ENCODE measurements at regions not wholly inside any gene's neighbourhood (a gene's known extent, or its start where the extent isn't known, plus 50 kb on each side); places are given as distances from the start of the nearest gene placed in this dataset.
A peak's percentile ranks its signal among the peaks of the same experiment; 100 is the strongest.

- peak; percentile 34 for DNase-seq (ENCODE audit: low read depth)
Observed at GRCh38 chr7:41096917-41097316, 606.0 kb downstream of the INHBA start.

- no peak for DNase-seq (ENCODE audit: low read depth)
Observed at GRCh38 chr7:41093141-41093540, 609.7 kb downstream of the INHBA start.

GRCh38 chr7:41085244-41085643 is 617.6 kb downstream of the INHBA start:
- DNase-seq (ENCODE audit: low read depth), result no peak

- no peak for DNase-seq (ENCODE audit: low read depth)
Observed at GRCh38 chr7:41084381-41084780, 618.5 kb downstream of the INHBA start.

- DNase-seq (ENCODE audit: low read depth), result no peak
Observed at GRCh38 chr7:41069635-41070034, 633.3 kb downstream of the INHBA start.

- DNase-seq (ENCODE audit: low read depth), result no peak
Observed at GRCh38 chr7:41067576-41067975, 635.3 kb downstream of the INHBA start.

- DNase-seq (ENCODE audit: low read depth), result no peak
Observed at GRCh38 chr7:41065663-41066062, 637.2 kb downstream of the INHBA start.

- no peak for DNase-seq (ENCODE audit: low read depth)
Observed at GRCh38 chr7:41063116-41063515, 639.8 kb downstream of the INHBA start.

- no peak for DNase-seq (ENCODE audit: low read depth)
Observed at GRCh38 chr7:41060796-41061195, 642.1 kb downstream of the INHBA start.

GRCh38 chr7:41059796-41060195 is 643.1 kb downstream of the INHBA start:
- DNase-seq (ENCODE audit: low read depth), result no peak

GRCh38 chr7:41058986-41059741 is 643.7 kb downstream of the INHBA start:
- no peak for DNase-seq (ENCODE audit: low read depth)

- no peak for DNase-seq (ENCODE audit: low read depth)
Observed at GRCh38 chr7:41054960-41055661, 647.8 kb downstream of the INHBA start.

GRCh38 chr7:41053820-41054219 is 649.1 kb downstream of the INHBA start:
- no peak for DNase-seq (ENCODE audit: low read depth)

- DNase-seq (ENCODE audit: low read depth), result no peak
Observed at GRCh38 chr7:41052736-41053135, 650.2 kb downstream of the INHBA start.

- DNase-seq (ENCODE audit: low read depth), result no peak
Observed at GRCh38 chr7:41052201-41052600, 650.7 kb downstream of the INHBA start.

- no peak for DNase-seq (ENCODE audit: low read depth)
Observed at GRCh38 chr7:41051535-41051934, 651.4 kb downstream of the INHBA start.

GRCh38 chr7:41051062-41051461 is 651.8 kb downstream of the INHBA start:
- no peak for DNase-seq (ENCODE audit: low read depth)

- DNase-seq (ENCODE audit: low read depth), result no peak
Observed at GRCh38 chr7:41048771-41049170, 654.1 kb downstream of the INHBA start.

GRCh38 chr7:41047789-41048191 is 655.1 kb downstream of the INHBA start:
- DNase-seq (ENCODE audit: low read depth), result peak; percentile 47

GRCh38 chr7:41047211-41047610 is 655.7 kb downstream of the INHBA start:
- no peak for DNase-seq (ENCODE audit: low read depth)

- DNase-seq (ENCODE audit: low read depth), result no peak
Observed at GRCh38 chr7:41046776-41047175, 656.1 kb downstream of the INHBA start.

GRCh38 chr7:41046221-41046761 is 656.6 kb downstream of the INHBA start:
- no peak for DNase-seq (ENCODE audit: low read depth)

GRCh38 chr7:41045556-41046123 is 657.2 kb downstream of the INHBA start:
- no peak for DNase-seq (ENCODE audit: low read depth)
